Stimulated activated CD4-positive, alpha-beta T cell treated with anti-CD3 and anti-CD28 coated beads, Interleukin-2, amount 100 ng/mL, for 24 hours (primary cell): ENCODE measurements at regions not wholly inside any gene's neighbourhood (a gene's known extent, or its start where the extent isn't known, plus 50 kb on each side); places are given as distances from the start of the nearest gene placed in this dataset.
"Not testable (repeated sequence)": the region's sequence is repeated elsewhere in the genome, so short reads cannot be mapped to it uniquely, and the experiment has no call there.

Experiments used
- DNase-seq, 2 donors: peaks; one replicate each; pipeline ENCODE4 v3.0.0-alpha.2; 2020

- no peak for DNase-seq
Observed at GRCh38 chr14:52202151-52202550, 65.3 kb upstream of the PTGDR start.

GRCh38 chr14:52190337-52190931 lies 77.1 kb upstream of the PTGDR start:
- no peak for DNase-seq

- DNase-seq = no peak
Observed at GRCh38 chr14:52189325-52189724, 78.2 kb upstream of the PTGDR start.

- no peak for DNase-seq
Observed at GRCh38 chr14:52188381-52188780, 79.1 kb upstream of the PTGDR start.

- DNase-seq = no peak
Observed at GRCh38 chr14:52185178-52185577, 82.3 kb upstream of the PTGDR start.

GRCh38 chr14:52182853-52183252 lies 84.6 kb upstream of the PTGDR start:
- no peak for DNase-seq

- no peak for DNase-seq
Observed at GRCh38 chr14:52179141-52179790, 88.2 kb upstream of the PTGDR start.

- DNase-seq = no peak
Observed at GRCh38 chr14:52175982-52176502, 91.5 kb upstream of the PTGDR start.

- not testable (repeated sequence) for DNase-seq
Observed at GRCh38 chr14:52171932-52172331, 95.6 kb upstream of the PTGDR start.

GRCh38 chr14:52166822-52167221 lies 98.0 kb upstream of the NID2 start:
- no peak for DNase-seq

GRCh38 chr14:52155651-52156213 lies 86.9 kb upstream of the NID2 start:
- no peak for DNase-seq

GRCh38 chr14:52154992-52155650 lies 86.3 kb upstream of the NID2 start:
- DNase-seq = no peak

- no peak for DNase-seq
Observed at GRCh38 chr14:52153939-52154338, 85.1 kb upstream of the NID2 start.

GRCh38 chr14:52150162-52150561 lies 81.3 kb upstream of the NID2 start:
- DNase-seq = no peak

- no peak for DNase-seq
Observed at GRCh38 chr14:52148371-52148770, 79.5 kb upstream of the NID2 start.

- no peak for DNase-seq
Observed at GRCh38 chr14:52146504-52146903, 77.6 kb upstream of the NID2 start.

GRCh38 chr14:52144099-52144498 lies 75.2 kb upstream of the NID2 start:
- DNase-seq = not testable (repeated sequence)

- no peak for DNase-seq
Observed at GRCh38 chr14:52142504-52142903, 73.6 kb upstream of the NID2 start.

GRCh38 chr14:52131640-52132320 lies 62.9 kb upstream of the NID2 start:
- DNase-seq = peak; percentile 55 to 59

GRCh38 chr14:52129721-52130120 lies 60.9 kb upstream of the NID2 start:
- DNase-seq = no peak

- DNase-seq = no peak
Observed at GRCh38 chr14:52125885-52126284, 57.0 kb upstream of the NID2 start.

GRCh38 chr14:52124791-52125684 lies 56.2 kb upstream of the NID2 start:
- DNase-seq = no peak
